Tibial nerve (tissue), 3 donors: ENCODE measurements at regions not wholly inside any gene's neighbourhood (a gene's known extent, or its start where the extent isn't known, plus 50 kb on each side); places are given as distances from the start of the nearest gene placed in this dataset.

Source experiments
- POLR2A ChIP-seq, 2 donors: fragments of 450-650 bp; IDR thresholded peaks; one replicate each; pipeline ENCODE4 v1.6.1; 2017; ENCODE audit warnings: antibody characterized with exemption in 2 of 2, mild to moderate bottlenecking in 2 of 2, moderate library complexity in 2 of 2
- TF ChIP-seq, protein P1 (sequence below), 5 experiments: fragments of 200-600 bp in 3 of 5; fragments of 450-650 bp in 2 of 5; sonication (generic) in 3 of 5; IDR thresholded peaks; one replicate each; pipeline ENCODE4 v1.5.1; 2016 to 2019; ENCODE audit warnings: antibody characterized with exemption in 5 of 5, mild to moderate bottlenecking in 3 of 5, moderate library complexity in 2 of 5

DNA sequence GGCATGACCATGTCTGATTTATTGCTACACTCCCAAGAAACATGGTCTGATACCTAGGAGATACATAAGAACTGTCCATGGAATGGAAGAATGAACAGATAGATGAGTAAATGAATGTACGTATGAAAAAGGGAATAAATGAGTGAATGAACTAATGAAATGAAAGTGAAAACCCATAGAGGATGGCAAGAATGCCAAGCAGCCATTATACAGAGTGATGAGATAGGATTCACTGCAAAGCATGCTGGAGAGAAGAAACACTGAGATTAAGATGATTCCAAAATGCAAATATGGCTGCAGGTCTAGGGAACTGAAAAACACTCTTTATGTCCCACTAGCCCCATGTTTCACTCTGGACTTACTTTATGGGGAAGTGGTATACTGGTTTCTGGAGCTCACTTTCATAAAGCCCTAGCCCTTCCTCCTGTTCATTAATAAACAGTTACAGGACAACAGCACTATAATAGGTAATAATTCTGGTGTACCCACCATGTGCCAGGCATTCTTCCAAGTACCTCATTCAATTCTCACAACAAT lies 170.3 kb upstream of the RAD23B start:
- TF ChIP-seq, protein P1, sequence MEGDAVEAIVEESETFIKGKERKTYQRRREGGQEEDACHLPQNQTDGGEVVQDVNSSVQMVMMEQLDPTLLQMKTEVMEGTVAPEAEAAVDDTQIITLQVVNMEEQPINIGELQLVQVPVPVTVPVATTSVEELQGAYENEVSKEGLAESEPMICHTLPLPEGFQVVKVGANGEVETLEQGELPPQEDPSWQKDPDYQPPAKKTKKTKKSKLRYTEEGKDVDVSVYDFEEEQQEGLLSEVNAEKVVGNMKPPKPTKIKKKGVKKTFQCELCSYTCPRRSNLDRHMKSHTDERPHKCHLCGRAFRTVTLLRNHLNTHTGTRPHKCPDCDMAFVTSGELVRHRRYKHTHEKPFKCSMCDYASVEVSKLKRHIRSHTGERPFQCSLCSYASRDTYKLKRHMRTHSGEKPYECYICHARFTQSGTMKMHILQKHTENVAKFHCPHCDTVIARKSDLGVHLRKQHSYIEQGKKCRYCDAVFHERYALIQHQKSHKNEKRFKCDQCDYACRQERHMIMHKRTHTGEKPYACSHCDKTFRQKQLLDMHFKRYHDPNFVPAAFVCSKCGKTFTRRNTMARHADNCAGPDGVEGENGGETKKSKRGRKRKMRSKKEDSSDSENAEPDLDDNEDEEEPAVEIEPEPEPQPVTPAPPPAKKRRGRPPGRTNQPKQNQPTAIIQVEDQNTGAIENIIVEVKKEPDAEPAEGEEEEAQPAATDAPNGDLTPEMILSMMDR (IDR thresholded peaks at IDR 0.05) = no peak
- TF ChIP-seq POLR2A (IDR thresholded peaks at IDR 0.05) = no peak
